CD4-positive, alpha-beta T cell treated with Interleukin-1 beta for 1 hour (primary cell): ENCODE measurements at regions not wholly inside any gene's neighbourhood (a gene's known extent, or its start where the extent isn't known, plus 50 kb on each side); places are given as distances from the start of the nearest gene placed in this dataset.
"Not testable (repeated sequence)": the region's sequence is repeated elsewhere in the genome, so short reads cannot be mapped to it uniquely, and the experiment has no call there.

Source experiments
- DNase-seq, 2 donors: peaks; one replicate each; pipeline ENCODE4 v3.0.0-alpha.2; 2020 to 2022

DNA sequence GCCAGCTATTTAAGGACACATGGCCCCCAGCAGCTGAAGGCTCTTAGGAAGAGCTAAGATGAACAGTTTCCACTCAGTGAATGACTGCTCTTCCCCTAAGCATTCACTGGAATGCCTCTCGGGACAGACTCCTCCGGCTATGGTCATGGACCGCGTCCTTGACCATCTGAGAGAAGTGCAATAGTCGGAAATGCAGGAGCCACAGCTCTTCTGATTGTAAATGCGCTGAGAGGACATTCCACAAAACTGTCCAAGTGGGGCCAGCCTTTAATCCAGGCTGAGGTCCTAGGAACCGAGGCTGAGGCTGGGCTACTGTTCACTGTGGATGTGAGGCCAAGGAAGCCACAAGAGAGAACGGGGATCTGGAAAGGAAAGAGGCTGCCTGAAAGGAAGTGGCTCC is 162.0 kb upstream of the TMEM72 start:
- no peak for DNase-seq

GRCh38 chr10:44752451-44753441 is 158.4 kb upstream of the TMEM72 start:
- DNase-seq = no peak

- DNase-seq = not testable (repeated sequence)
Measured at GRCh38 chr10:44754355-44754754, 156.8 kb upstream of the TMEM72 start.

DNA sequence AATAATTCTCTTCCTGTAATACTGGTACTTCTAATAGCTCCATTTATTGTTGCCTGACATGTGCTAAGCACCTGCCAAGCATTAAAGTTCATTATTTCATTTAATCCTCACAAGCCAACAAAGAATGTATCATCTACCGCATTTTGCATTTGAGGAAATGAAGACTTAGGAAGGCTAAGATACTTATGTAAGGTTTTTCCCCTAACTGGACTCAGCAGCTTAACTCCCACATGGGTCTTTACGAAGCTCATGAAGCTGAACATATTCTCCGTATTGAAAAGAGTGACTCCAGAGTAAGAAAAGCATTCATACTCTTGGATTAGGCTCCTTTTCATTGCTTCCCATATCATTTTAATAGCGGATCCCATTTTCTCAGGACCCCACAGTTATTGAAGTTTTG is 155.7 kb upstream of the TMEM72 start:
- no peak for DNase-seq

- DNase-seq = no peak
Measured at GRCh38 chr10:44756216-44756615, 154.9 kb upstream of the TMEM72 start.

- no peak for DNase-seq
Measured at GRCh38 chr10:44757551-44758205, 153.5 kb upstream of the TMEM72 start.

DNA sequence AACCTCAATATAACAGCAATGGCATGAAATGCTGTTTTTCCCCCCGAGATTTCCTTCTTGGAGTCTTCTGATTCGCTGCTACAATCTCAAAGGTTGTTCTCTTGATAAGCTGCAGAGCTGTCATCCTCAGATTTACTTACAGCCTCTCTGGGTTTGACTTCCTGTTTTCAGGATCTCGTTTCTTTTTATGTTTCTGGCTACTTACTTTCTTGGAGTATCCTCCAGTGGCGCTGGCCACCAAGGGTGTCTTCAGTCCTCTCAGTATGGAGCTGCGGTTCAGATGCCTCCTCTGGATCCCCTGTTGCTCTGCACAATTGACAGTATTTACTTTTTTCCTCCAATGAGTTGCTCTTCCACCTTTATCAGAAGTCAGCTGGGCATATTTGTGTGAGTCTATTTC is 152.0 kb upstream of the TMEM72 start:
- DNase-seq = no peak

- no peak for DNase-seq
Measured at GRCh38 chr10:44760513-44760912, 150.6 kb upstream of the TMEM72 start.

GRCh38 chr10:44761076-44761475 is 150.1 kb upstream of the TMEM72 start:
- no peak for DNase-seq

- DNase-seq = no peak
Measured at GRCh38 chr10:44763331-44763730, 147.8 kb upstream of the TMEM72 start.

- DNase-seq = no peak
Measured at GRCh38 chr10:44765299-44765698, 145.8 kb upstream of the TMEM72 start.

GRCh38 chr10:44766631-44767030 is 144.5 kb upstream of the TMEM72 start:
- no peak for DNase-seq

GRCh38 chr10:44769450-44769849 is 141.7 kb upstream of the TMEM72 start:
- DNase-seq = no peak

- no peak for DNase-seq
Measured at GRCh38 chr10:44771233-44771995, 139.7 kb upstream of the TMEM72 start.

- no peak for DNase-seq
Measured at GRCh38 chr10:44773565-44773964, 137.6 kb upstream of the TMEM72 start.

DNA sequence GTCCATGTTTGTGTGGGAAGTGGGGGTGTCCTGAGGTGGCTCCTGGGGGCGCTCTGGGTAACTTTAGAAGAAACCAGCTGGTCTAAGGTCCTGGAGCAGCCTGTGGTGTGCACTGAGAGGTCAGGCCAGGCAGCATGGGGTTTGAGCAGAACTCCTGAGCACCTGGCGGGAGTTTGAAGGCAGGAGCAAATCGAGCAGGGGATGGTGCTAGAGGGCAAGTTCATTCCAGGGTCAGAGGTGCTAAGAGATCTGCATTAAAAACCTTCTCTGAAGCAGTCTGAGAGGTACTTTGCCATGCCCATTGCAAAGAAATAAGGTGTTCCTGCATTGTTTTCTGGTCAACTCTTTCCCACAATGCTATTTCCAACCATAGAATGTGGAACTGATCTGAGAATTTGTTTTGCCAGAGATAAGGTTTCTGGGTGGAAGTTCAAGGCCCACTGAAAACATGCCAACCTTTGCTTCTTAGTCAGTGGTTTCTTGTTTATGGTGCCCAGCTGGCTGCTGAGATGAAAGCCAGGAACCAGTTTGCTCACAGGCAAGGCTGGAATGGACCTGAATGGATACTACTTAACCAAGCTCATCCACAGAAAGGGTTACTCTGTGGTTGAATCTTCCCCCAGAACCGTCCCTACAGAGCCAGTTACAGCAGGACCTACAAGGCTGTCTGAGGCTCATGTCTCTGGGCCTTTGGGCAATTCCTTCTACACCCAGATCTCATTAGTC is 136.3 kb upstream of the TMEM72 start:
- no peak for DNase-seq

GRCh38 chr10:44775402-44775741 is 135.8 kb upstream of the TMEM72 start:
- DNase-seq = no peak

DNA sequence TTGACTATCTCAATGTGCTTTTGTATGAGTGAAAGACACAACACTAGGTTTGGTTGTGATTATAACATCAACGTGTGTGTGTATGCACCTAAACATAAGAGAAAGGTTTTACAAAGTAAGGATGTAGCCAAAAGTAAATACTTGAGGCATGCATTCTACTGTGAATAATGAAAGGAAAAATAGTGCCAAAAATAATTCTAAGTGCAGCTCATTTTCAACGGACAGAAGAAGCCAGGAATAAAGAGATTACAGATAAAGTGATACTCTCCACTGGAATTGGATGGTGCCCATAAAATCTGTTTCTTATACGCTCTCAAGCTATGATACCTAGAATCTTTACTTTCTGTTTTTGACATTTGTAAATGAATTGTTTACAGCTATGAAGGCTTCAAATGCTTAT is 135.0 kb upstream of the TMEM72 start:
- DNase-seq = no peak

DNA sequence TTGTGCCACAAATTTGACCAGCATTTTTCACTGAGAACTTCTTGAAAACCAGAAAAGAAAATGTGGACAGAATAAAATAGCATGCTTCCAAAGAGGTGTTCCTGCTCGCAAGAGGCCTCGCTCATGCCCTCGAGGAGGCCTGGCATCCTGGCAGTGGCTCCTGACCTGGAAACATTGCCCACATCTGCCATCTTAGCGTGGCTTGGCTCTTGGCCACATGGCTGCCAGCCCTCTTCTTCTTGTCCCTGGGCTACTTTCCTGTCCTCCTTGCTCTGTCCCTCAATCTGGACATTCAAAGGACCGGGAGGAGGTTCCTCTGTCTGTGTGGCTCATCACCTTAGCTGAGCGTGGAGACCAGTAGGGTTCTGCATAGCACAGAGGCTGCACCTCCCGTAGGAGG is 131.6 kb upstream of the TMEM72 start:
- DNase-seq = no peak

DNA sequence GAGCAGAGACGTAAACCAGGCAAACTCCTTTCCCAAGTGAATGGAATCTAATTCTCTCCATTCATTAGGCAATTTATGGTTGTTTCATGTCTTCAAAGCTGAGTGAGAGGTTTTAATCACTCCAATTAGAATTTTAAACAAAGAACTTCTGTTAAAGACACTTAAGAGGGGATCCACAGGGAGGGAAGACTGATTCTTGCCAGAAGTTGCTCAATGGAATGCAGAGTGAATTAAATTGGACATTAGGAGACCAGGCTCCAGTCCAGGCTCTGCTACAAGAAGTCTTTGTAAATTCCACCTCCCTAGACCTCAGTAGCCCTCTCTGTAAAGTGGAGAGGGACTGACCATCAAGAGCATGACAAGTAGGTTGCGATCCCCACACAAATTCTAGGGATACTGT is 130.7 kb upstream of the TMEM72 start:
- DNase-seq = no peak

DNA sequence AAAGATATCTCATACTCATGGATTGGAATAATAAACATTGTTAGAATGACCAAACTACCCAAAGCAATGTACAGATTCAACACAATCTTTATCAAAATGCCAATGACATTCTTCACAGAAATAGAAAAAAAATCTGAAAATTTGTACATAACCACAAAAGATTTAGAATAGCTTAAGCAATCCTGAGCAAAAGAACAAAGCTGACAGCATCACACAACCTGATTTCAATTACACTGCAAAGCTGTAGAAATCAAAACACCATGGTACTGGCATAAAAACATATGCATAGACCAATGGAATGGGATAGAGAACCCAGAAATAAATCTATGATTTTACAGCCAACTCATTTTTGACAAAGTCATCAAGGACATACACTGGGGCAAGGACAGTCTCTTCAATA is 130.0 kb upstream of the TMEM72 start:
- DNase-seq = no peak

DNA sequence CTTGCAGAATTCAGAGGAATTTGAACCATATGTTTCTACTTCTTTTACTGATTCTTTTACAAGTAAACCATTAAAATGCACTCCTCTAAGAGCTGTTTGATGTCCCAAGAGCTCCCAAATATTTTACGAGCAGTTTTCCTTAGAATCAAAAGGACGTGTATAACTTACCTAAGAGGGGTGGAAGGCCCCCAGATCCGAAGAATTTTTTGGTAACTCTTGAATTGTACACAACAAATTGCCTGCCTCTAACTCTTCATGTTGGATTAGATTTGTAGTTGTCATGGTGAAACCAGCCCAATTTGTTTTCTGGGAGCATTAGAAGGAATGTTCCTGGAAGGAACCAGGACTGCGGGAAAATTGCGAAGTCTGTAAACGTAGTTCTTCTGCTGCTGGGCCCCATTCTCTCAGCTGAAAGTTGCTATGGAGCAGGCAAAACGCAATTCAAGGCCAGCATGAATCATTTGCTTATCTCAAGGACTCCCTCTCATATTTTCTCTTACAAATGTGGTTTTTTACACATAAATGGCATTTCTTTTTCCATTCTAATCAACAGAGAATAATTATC is 124.8 kb upstream of the TMEM72 start:
- no peak for DNase-seq
